Nephron (organoid): ENCODE measurements at regions not wholly inside any gene's neighbourhood (a gene's known extent, or its start where the extent isn't known, plus 50 kb on each side); places are given as distances from the start of the nearest gene placed in this dataset.
"Not testable (repeated sequence)": the region's sequence is repeated elsewhere in the genome, so short reads cannot be mapped to it uniquely, and the experiment has no call there.

Experiments
- H3K27ac Mint-ChIP-seq, 3 experiments: 2 replicates each; pipeline ENCODE4 v1.8.0; 2020; ENCODE audit warnings: mixed read lengths in 3 of 3, mild to moderate bottlenecking in 2 of 3, moderate library complexity in 1 of 3
- H3K27me3 Mint-ChIP-seq: 2 replicates; pipeline ENCODE4 v1.8.0; 2021; ENCODE audit warnings: low read depth, mild to moderate bottlenecking, moderate library complexity, mixed read lengths
- H3K36me3 Mint-ChIP-seq: 2 replicates; pipeline ENCODE4 v1.8.0; 2020; ENCODE audit warnings: low read depth, mixed read lengths
- H3K4me1 Mint-ChIP-seq: 2 replicates; pipeline ENCODE4 v1.8.0; 2020; ENCODE audit warnings: mixed read lengths
- H3K4me3 Mint-ChIP-seq, 3 experiments: 2 replicates each; pipeline ENCODE4 v1.8.0; 2020; ENCODE audit warnings: mild to moderate bottlenecking in 3 of 3, mixed read lengths in 3 of 3, moderate library complexity in 2 of 3
- H3K9me3 Mint-ChIP-seq: 2 replicates; pipeline ENCODE4 v1.8.0; 2020; ENCODE audit warnings: mixed read lengths
- CTCF ChIP-seq, 3 experiments: fragments of 200-600 bp; sonication (generic); IDR thresholded peaks; one replicate each; pipeline ENCODE4 v1.5.0; 2021; ENCODE audit warnings: antibody characterized with exemption in 3 of 3; ENCODE audit not compliant: unreplicated experiment in 3 of 3

- no peak for TF ChIP-seq CTCF (IDR thresholded peaks at IDR 0.05; ENCODE audit: unreplicated experiment in 3 of 3)
- Mint-ChIP-seq H3K27ac (no peak overlapping the region), H3K4me3 (no peak overlapping the region)
These were observed 78.3 kb downstream of the CRLF2 start for GRCh38 chrX:1134156-1134555.

GRCh38 chrX:1126738-1127137 lies 85.7 kb downstream of the CRLF2 start:
- no peaks in the 10 kb centered on the region for H3K9me3 Mint-ChIP-seq
- H3K4me3 Mint-ChIP-seq: no peak overlapping the region
- no peak overlapping the region for H3K27ac Mint-ChIP-seq
- no peaks in the 10 kb centered on the region for H3K36me3 Mint-ChIP-seq
- no peak for TF ChIP-seq CTCF (IDR thresholded peaks at IDR 0.05; ENCODE audit: unreplicated experiment in 3 of 3)
- H3K4me1 Mint-ChIP-seq: peaks cover 5% of the 10 kb centered on the region
- H3K27me3 Mint-ChIP-seq: peaks cover 31% of the 10 kb centered on the region

More at GRCh38 chrX:1134156-1134555, 78.3 kb downstream of the CRLF2 start:
- no peaks in the 10 kb centered on the region for H3K4me1 Mint-ChIP-seq
- no peaks in the 10 kb centered on the region for H3K9me3 Mint-ChIP-seq
- peaks cover 18% of the 10 kb centered on the region for H3K27me3 Mint-ChIP-seq
- H3K36me3 Mint-ChIP-seq: no peaks in the 10 kb centered on the region

- no peak for TF ChIP-seq CTCF (IDR thresholded peaks at IDR 0.05; ENCODE audit: unreplicated experiment in 3 of 3)
- Mint-ChIP-seq H3K27ac (no peak overlapping the region), H3K36me3 (no peaks in the 10 kb centered on the region), H3K4me3 (no peak overlapping the region), H3K4me1 (peaks cover 5% of the 10 kb centered on the region), H3K9me3 (no peaks in the 10 kb centered on the region), H3K27me3 (peaks cover 40% of the 10 kb centered on the region)
These were observed 87.9 kb downstream of the CRLF2 start for GRCh38 chrX:1124531-1124930.

- not testable (repeated sequence) for H3K36me3 Mint-ChIP-seq, H3K27ac Mint-ChIP-seq, H3K4me1 Mint-ChIP-seq, H3K4me3 Mint-ChIP-seq, H3K9me3 Mint-ChIP-seq
- peaks cover 49% of the 10 kb centered on the region for H3K27me3 Mint-ChIP-seq
These were observed 89.6 kb downstream of the CRLF2 start for GRCh38 chrX:1122851-1123250.

GRCh38 chrX:1119275-1119674 lies 93.2 kb downstream of the CRLF2 start:
- H3K4me1 Mint-ChIP-seq: peaks cover 9% of the 10 kb centered on the region
- H3K27me3 Mint-ChIP-seq: peaks cover 46% of the 10 kb centered on the region
- H3K27ac Mint-ChIP-seq: no peak overlapping the region
- H3K9me3 Mint-ChIP-seq: no peaks in the 10 kb centered on the region
- no peak overlapping the region for H3K4me3 Mint-ChIP-seq
- no peaks in the 10 kb centered on the region for H3K36me3 Mint-ChIP-seq
- TF ChIP-seq CTCF (IDR thresholded peaks at IDR 0.05; ENCODE audit: unreplicated experiment in 3 of 3): no peak

GRCh38 chrX:1118572-1119199 lies 93.8 kb downstream of the CRLF2 start:
- TF ChIP-seq CTCF (IDR thresholded peaks at IDR 0.05; ENCODE audit: unreplicated experiment in 3 of 3): no peak
- Mint-ChIP-seq H3K36me3 (no peaks in the 10 kb centered on the region), H3K4me1 (peaks cover 5% of the 10 kb centered on the region), H3K27me3 (peaks cover 46% of the 10 kb centered on the region), H3K4me3 (no peak overlapping the region), H3K27ac (no peak overlapping the region), H3K9me3 (no peaks in the 10 kb centered on the region)

- not testable (repeated sequence) for H3K36me3 Mint-ChIP-seq, H3K27ac Mint-ChIP-seq, H3K9me3 Mint-ChIP-seq, H3K4me3 Mint-ChIP-seq
- peaks cover 62% of the 10 kb centered on the region for H3K27me3 Mint-ChIP-seq
- H3K4me1 Mint-ChIP-seq: peaks cover 13% of the 10 kb centered on the region
These were observed 97.0 kb downstream of the CRLF2 start for GRCh38 chrX:1115411-1115810.
